Right renal pelvis (tissue), 4 donors: ENCODE measurements at regions not wholly inside any gene's neighbourhood (a gene's known extent, or its start where the extent isn't known, plus 50 kb on each side); places are given as distances from the start of the nearest gene placed in this dataset.
"Not testable (repeated sequence)": the region's sequence is repeated elsewhere in the genome, so short reads cannot be mapped to it uniquely, and the experiment has no call there.

Experiments used
- DNase-seq, 4 donors: peaks; one replicate each; pipeline ENCODE4 v3.0.0-alpha.2; 2013; ENCODE audit warnings: low read depth in 4 of 4, low spot score in 3 of 4, missing footprints in 1 of 4

DNA sequence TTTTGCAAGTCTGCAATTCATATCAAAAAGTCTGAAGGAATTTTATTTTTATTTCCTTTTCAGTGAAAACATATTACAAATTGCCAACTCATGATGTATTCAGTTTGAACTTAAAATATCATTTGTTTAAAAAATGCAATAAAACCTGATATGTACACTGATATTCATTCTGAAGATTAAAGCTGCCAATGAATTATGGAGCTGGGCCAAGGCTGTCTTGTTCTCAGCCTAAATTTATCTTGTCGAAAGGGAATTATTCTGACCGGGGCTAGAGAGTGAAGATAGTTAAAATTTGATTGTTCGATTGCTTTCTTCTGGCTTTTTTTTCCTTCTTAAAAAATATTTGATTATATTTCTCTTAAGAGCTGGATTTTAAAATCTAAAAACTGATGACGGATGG is 54.0 kb upstream of the RBFOX1 start:
- DNase-seq: no peak

DNA sequence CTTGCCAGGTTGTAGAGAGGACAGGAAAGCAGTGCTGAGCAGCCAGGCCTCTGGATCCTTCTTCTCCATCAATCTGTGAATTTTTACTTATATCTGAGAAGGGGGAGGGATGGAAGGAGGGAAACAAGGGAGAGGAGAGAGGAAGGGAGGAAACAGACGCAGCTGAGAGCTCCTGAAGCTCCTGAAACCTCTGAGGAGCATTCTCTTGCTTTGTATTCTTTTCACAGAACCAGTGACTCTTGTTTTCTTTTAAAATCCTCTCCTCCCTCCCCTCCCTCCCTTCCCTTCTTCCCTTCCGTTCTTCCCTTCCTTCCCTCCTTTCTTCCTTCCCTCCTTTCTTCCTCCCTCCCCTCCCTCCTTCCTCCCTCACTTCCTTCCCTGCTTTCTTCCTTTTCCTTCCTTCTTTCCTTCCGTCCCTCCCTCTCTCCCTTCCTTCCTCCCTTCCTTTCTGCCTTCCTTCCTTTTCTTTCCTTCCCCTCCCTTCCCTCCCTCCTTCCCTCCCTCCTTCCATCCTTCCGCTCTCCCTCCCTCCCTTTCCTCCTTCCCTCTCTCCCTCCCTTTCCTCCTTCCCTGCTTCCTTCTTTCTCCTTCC is 60.0 kb upstream of the RBFOX1 start:
- no peak for DNase-seq

DNA sequence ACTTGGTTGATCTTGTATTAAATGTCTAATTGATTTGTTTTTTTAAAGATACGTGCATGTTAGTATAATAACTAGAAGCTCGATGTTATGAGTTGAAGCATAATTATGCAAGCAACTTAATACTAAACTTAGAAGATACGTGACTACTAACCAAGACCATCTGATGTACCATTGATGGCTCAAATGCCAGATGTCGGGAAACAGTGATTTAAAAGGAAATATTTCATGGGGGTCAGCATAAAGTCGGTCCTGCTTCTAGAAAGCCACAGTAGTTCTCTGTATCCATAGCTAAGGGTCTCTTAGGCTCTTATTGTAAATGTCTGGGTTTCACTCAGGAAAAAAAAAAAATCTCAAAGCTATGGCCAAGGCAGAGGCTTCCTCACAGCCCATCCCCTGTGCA is 61.2 kb upstream of the RBFOX1 start:
- DNase-seq: no peak

DNA sequence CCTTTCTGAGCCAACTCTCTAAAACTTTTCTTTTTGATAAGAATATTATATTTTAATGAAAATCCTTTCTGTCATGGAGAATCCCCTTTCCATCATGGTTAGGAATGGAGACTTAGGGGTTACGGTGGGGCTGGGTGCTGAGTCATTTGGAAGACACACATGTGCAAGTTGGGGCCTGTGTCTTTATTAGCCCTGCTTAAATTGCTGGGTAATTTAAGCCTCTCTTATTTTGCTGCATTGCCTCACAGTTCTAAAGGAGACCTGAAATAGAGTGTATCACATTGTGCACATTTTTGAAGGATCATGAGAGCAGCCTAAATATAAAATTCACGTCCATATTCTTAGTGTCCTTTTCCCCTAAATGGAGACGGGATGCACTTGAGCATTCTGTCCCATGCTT is 61.8 kb upstream of the RBFOX1 start:
- DNase-seq: no peak

DNA sequence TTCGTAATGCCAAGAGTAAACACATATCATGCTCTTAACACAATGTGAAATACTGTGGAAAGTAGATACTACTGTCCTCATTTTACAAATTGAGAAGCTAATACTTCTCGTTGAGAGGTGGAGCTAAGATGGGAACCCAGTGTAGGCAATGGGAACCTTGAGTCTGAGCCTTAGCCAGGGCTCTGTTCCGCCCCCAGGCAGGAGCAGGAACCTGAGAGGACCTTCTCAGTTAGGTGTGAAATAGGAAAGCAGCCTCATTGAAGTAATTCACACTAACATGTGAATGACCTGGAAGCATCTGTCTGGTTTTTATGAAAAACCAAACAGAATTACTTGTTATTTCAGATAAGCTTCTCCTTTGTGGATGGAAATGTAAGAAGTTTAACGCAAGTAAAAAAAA is 62.6 kb upstream of the RBFOX1 start:
- DNase-seq: no peak

DNA sequence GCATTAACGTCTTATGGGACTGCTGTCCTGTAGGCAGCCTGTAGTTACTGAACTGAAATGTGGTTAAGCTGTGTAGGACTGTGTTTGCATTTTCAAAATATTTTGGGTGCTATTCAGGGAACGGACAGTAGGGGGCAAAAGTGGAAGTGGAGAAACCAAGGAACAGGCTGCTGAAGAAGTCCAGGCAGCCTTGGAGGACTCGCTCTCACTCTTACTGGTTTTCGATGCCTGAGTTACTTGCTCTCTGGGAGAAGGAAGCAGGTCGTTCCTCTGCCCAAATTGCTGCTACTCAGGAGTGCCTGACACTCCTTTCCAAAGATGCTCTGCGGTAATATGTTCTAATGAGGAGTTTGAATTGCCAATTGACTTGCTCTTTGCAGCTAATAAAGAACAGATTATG is 64.5 kb upstream of the RBFOX1 start:
- DNase-seq: peak; percentile 14 to 47 (median 24)

DNA sequence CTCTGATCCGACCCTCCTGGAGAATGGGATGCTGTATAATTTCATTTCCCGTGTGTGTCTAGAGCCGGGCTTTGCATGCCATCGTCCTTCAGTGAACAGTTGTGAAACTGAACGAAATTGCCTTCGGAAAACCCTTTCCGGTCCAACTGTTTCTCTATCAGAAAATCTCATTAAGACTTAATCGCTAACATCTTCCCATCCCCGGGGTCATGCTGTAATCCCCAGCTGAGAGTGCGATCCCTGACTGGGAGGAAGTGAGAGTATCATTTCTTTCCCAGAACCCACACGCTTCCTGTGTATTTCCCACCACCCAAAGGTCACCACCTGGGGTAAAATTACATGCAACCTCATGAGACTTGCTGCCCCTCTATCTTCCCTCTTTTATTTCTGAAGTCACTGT is 75.6 kb upstream of the RBFOX1 start:
- no peak for DNase-seq

DNA sequence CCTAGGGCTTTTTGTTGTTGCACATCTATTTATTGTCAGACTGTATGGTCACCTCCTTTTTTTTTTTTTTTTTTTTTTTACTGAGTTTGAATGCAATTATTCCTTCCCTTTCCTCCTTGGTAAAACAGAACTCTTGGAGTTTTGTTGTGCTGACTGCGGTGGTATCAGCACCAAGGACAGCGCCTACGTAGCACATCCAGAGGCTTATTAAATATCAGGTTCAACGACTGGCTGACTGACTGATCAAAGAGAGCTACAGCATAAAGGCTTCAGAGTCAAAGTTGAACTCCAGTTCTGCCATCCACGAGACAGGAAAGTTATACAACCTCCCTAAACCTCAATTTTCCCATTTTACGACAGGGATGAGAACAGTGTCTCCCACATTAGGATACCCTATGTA is 86.1 kb upstream of the RBFOX1 start:
- peak; percentile 26 to 42 (median 35) for DNase-seq

DNA sequence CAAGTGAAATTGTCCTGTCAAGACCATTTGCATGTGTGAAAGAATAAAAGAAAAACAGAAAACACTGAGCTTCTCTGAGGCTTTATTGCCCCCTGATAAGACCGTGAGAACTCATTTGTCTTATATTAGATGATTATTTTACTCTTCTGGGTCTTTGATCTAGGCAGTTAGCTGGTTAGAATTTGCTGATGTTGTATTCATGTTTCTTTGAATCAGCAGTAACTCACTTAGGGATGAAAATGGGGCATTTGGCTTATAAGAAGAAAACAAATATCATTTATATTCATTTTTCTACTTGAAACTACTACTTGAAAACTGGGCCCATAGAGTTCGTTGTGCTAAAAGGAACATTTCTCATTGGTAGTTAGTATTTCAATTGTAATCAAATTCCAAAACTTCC is 93.1 kb upstream of the RBFOX1 start:
- DNase-seq: no peak

DNA sequence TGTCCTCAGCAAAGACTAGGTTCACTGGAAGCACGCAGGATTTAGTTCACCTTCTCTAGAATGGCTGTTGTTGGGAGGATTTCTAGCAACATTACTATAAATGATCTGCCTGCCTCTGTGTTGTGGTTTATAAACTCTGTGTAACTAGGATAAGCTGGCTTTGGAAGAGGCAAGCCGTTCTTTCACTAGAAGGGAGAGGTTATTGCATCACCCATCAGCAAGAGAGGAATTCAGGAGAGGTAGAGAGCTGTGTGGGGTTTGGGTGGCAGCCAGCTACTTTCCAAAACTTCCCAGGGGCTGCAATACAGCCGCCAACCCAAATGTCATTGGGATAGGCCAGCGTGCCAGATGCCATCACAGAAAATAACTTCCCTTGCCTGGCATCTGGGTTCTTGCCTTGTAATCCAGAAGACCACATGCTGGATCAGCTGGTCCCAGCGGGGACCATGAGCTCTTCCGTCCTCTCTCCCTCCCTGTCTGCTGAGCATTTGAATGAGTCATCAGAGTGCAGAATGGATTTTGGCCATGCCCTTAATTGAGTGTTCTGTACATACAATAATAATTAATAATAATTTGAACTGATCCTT is 95.7 kb upstream of the RBFOX1 start:
- DNase-seq: no peak

DNA sequence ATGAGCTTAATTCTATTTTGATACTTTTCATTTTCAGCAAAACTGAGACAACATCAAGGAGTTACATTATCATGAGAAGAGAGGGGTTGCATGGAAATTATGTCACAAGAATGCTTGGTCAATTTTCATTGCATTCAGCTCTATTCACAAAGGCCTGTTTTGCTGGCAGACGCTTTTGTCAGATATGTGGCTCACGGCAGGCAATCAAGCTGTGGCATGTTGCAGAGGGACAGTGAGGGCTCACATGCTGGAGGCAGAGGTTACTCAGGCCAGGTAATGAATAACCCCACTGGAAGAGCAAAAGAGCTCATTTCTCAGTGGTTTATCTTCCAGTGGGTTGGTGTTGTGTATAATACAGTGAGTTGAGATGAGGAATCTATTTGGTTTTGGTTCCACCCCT is 98.7 kb upstream of the RBFOX1 start:
- no peak for DNase-seq

DNA sequence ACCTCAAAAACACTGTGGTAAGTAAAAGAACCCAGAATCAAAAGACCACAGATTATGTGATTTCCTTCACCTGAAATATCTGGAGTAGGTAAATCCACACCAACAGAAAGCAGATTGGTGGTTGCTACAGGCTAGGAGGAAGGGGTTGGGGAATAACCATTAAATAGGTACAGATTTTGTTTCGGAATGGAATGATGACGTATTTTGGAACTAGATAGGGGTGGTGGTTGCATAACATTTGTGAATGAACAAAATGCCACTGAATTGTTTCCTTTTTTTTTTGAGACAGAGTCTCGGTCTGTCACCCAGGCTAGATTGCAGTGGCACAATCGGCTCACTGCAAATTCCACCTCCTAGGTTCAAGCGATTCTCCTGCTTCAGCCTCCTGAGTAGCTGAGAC is 100.9 kb upstream of the RBFOX1 start:
- no peak for DNase-seq

DNA sequence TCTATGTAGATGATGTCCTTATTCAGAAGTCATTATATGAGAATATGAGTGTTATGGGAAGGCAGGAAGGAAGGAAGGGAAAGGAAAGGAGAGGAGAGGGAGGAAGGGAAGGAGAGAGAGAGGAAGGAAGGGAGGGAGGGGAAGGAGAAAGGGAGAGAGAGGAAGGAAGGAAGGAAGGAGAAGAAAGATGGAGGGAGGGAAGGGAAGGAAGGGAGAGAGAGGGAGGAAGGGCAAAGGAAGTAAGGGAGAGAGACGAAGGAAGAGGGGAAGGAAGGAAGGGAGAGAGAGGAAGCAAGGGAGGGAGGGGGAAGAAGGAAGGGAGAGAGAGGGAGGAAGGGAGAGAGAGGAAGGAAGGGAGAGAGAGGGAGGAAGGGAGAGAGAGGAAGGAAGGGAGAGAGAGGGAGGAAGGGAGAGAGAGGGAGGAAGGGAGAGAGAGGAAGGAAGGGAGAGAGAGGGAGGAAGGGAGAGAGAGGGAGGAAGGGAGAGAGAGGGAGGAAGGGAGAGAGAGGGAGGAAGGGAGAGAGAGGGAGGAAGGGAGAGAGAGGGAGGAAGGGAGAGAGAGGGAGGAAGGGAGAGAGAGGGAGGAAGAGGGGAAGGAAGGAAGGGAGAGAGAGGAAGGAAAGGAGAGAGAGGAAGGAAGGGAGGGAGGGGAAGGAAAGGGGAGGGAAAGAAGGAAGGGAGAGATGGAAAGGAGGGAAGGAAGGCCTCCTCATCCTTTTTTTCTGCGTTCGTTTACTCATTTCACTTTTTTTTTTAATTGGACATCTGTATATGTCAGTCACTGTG is 103.0 kb upstream of the RBFOX1 start:
- DNase-seq: not testable (repeated sequence)

DNA sequence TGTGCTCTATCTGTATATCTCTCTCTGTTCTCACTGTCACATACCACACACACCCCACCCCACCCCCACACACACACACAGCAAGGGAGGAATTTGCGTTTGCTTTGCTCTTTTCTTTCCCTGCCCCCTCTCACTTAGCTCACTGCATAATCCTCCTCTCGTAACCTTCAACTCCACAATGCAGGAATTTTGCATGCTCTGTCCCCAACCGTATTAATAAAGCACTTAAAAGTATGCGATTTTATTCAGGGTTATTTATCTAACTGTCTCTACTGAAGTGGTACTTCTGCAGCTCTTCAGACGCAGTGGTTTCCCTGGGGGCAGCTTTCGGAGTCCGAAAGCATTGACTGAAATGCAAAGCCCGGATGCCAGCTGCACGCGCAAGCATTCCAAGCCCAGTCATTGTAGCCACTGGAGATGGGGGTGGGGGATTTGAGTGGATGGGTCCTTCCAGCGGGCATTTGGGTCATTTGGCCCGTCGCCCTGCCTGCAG is 105.4 kb upstream of the RBFOX1 start:
- no peak for DNase-seq

DNA sequence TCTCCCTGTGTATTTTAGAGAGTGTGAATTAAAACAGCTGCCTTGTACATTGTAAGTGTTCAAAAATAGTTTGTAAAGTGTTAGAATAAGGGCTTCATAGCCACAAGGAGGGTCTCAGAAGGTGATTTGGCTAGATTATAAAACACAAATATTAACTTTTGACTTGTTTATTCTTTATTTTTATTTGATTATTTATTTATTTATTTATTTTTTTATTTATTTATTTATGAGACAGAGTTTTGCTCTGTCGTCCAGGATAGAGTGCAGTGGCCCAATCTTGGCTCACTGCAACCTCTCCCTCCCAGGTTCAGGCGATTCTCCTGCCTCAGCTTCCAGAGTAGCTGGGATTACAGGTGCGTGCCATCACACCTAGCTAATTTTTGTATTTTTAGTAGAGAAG is 111.5 kb upstream of the RBFOX1 start:
- no peak for DNase-seq

DNA sequence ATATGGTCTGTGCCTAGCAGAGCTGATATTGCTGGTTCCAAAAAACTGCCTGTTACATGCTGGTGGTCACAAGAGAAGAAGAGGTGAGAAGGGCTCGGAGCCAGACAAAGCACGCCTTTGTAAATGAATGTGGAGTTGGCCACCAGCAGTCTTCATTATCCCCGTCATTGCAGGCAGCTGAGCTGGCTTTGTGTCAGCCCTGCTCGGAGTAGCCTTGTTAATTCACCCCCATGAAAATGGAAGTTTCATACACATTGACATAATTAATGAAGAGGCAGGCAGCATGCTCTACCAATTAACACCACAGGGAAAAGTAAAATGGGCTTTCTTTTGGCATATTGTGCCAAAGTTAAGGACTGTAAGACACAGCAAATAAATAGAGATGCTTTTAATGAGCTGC is 113.7 kb upstream of the RBFOX1 start:
- no peak for DNase-seq

DNA sequence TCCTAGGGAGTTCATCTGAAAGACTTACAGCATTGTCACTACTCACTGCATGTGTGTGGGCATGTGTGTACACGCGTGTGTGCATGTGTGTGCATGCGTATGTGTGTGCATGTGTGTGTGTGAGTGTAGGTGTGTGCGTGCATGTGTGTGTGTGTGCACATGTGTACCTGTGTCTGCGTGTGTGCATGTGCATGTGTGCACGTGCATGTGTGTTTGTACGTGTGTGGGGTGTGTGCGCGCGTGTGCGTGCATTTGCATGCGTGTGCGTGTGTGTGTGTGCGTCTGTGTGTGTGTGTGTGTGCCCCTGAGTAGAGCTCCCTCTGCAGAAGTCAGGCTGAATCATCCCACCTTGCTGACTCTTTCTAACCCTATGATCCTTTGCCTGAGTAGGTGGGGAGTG is 114.8 kb upstream of the RBFOX1 start:
- DNase-seq: no peak

DNA sequence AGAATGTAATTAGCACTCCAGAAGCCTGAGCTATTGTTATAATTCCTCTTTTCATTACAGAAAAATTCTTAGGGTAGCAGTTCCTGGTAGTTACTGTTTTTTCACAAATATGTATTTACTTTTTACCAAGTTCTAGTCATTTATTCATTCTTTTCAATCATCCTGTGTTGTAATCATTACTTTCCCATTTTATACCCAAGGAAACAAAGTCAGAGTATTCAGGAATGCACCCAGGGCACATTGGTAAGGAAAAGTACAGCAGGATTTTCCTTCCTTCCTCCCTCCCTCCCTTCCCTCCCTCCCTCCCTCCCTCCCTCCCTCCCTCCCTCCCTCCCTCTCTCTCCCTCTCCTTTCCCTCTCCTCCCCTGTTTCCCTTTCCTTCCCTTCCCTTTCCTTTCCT is 115.9 kb upstream of the RBFOX1 start:
- no peak for DNase-seq

DNA sequence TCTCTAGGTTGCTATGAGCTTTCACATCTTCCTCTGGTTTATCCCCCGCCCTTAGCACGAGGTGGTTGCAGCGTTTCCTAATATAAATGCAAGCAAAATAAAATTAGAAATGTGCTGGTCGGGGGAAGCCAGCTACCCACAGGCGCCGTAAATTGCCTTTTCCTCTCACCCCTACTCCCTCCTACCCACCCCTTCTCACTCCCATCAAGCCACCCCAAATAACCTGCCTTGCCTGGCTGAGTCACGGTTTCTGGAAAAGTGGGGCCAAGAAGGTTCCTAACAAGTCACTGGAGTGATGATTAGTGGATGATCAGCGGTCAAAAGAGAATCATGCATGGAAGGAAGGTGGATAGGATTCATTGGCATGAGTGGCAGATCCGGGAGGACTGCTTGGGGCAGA is 120.9 kb upstream of the RBFOX1 start:
- DNase-seq: no peak

DNA sequence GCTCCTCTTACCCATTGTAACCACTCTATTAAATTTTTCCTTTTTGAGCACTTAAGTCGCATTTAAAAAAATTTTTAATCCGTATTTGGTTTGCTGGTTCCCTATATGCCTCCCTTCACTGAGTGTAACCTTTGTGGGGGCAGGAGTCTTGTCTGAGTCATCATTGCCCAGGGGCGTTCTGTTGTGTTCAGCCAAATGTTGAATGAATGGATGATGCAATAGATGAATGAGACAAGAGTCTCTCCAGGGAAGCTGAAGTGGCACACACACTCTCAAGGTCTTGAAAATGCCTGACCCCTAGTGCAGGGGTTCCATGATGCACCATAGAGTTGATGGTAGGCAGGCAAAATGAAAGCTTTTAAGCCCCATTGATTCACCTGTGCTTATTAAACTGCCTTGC is 123.0 kb upstream of the RBFOX1 start:
- DNase-seq: no peak

DNA sequence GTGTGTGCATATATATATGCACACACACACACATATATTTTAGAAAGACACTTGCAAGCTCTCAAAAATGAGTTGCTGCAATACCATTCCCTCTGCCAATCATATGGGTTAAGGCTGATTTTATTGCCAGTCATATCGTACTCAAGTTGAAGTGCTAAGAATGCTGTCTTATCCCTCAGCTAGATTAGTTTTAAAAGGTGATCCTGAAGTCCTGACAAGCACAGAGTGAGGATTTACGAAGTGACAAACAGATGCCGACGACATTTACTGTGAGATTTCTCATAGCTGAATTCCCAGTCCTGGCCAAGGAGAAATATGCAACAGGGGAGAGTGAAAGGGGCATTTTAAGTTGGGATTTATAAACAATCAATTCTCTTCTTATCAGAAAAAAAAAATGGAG is 126.2 kb upstream of the RBFOX1 start:
- no peak for DNase-seq

DNA sequence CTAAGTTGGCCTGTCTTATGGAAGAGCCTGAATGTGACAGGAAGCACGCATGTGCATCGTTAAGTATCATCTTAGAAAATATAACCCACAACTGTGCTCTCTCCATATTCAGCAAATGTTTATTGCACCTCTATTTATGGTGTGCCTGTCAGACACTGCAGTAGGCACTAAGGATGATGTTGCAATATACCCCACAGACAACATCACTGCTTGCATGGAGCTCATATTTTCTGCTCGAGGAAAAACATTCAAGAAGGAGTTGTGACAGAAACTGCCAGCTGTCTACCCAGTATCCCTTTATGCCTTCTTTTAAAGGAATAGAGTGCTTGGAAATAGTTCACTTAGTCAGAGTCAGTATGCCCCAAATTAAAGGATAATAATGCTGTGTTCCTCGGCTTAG is 132.3 kb upstream of the RBFOX1 start:
- DNase-seq: no peak
